ENCODE measurements at regions not wholly inside any gene's neighbourhood (a gene's known extent, or its start where the extent isn't known, plus 50 kb on each side); places are given as distances from the start of the nearest gene placed in this dataset.
"Not testable (repeated sequence)": the region's sequence is repeated elsewhere in the genome, so short reads cannot be mapped to it uniquely, and the experiment has no call there.

- not testable (repeated sequence) for FAIRE-seq
These were observed 332.2 kb upstream of the PLGLB2 start for GRCh38 chr2:87415586-87416265.

- not testable (repeated sequence) for FAIRE-seq
These were observed 331.7 kb upstream of the PLGLB2 start for GRCh38 chr2:87416266-87416592.

GRCh38 chr2:87417147-87417546 is 330.7 kb upstream of the PLGLB2 start:
- peak; percentile 5 for FAIRE-seq

- FAIRE-seq = not testable (repeated sequence)
These were observed 329.9 kb upstream of the PLGLB2 start for GRCh38 chr2:87417742-87418567.

GRCh38 chr2:87418823-87419822 is 328.8 kb upstream of the PLGLB2 start:
- FAIRE-seq = not testable (repeated sequence)

- not testable (repeated sequence) for FAIRE-seq
These were observed 327.9 kb upstream of the PLGLB2 start for GRCh38 chr2:87419980-87420379.

- FAIRE-seq = not testable (repeated sequence)
These were observed 326.9 kb upstream of the PLGLB2 start for GRCh38 chr2:87420954-87421353.

- FAIRE-seq = not testable (repeated sequence)
These were observed 323.8 kb upstream of the PLGLB2 start for GRCh38 chr2:87423796-87424762.

GRCh38 chr2:87424763-87425154 is 323.1 kb upstream of the PLGLB2 start:
- not testable (repeated sequence) for FAIRE-seq

- not testable (repeated sequence) for FAIRE-seq
These were observed 322.7 kb upstream of the PLGLB2 start for GRCh38 chr2:87425191-87425590.

- not testable (repeated sequence) for FAIRE-seq
These were observed 322.2 kb upstream of the PLGLB2 start for GRCh38 chr2:87425717-87426116.

- not testable (repeated sequence) for FAIRE-seq
These were observed 319.3 kb upstream of the PLGLB2 start for GRCh38 chr2:87428452-87429130.

- not testable (repeated sequence) for FAIRE-seq
These were observed 318.5 kb upstream of the PLGLB2 start for GRCh38 chr2:87429206-87429930.

- not testable (repeated sequence) for FAIRE-seq
These were observed 318.0 kb upstream of the PLGLB2 start for GRCh38 chr2:87429931-87430275.

GRCh38 chr2:87431051-87431450 is 316.8 kb upstream of the PLGLB2 start:
- FAIRE-seq = not testable (repeated sequence)

GRCh38 chr2:87432711-87433453 is 315.0 kb upstream of the PLGLB2 start:
- FAIRE-seq = not testable (repeated sequence)

- not testable (repeated sequence) for FAIRE-seq
These were observed 311.9 kb upstream of the PLGLB2 start for GRCh38 chr2:87436007-87436406.

GRCh38 chr2:87437701-87438260 is 310.1 kb upstream of the PLGLB2 start:
- not testable (repeated sequence) for FAIRE-seq

All from colon (tissue), 2 donors.